Gastroesophageal sphincter (tissue), 4 donors: ENCODE measurements at regions not wholly inside any gene's neighbourhood (a gene's known extent, or its start where the extent isn't known, plus 50 kb on each side); places are given as distances from the start of the nearest gene placed in this dataset.

Experiments
- ATAC-seq: fragments of 150-250 bp; one replicate; pipeline ENCODE4 v1.9.1; 2016; ENCODE audit warnings: mild to moderate bottlenecking, moderate library complexity
- H3K27ac ChIP-seq, 4 donors: fragments of 200-600 bp; sonication (generic) in 3 of 4; 1 replicate in 3 of 4; 2 replicates in 1 of 4; pipeline ENCODE4 v1.5.1; 2016 to 2019
- H3K27me3 ChIP-seq: fragments of 200-600 bp; sonication (generic); one replicate; pipeline ENCODE4 v1.5.1; 2019
- H3K36me3 ChIP-seq, 2 donors: fragments of 200-600 bp; sonication (generic); one replicate each; pipeline ENCODE4 v1.5.1; 2019; ENCODE audit warnings: control low read depth in 1 of 2
- H3K4me1 ChIP-seq, 3 donors: fragments of 200-600 bp; sonication (generic); 1 replicate in 2 of 3; 2 replicates in 1 of 3; pipeline ENCODE4 v1.5.1; 2016 to 2019; ENCODE audit warnings: control low read depth in 2 of 3
- H3K4me3 ChIP-seq, 2 donors: fragments of 200-600 bp; sonication (generic); one replicate each; pipeline ENCODE4 v1.5.1; 2019; ENCODE audit warnings: mild to moderate bottlenecking in 1 of 2, moderate library complexity in 1 of 2
- H3K9me3 ChIP-seq, 3 donors: fragments of 200-600 bp; sonication (generic); one replicate each; pipeline ENCODE4 v1.5.1; 2017 to 2019; ENCODE audit warnings: control low read depth in 2 of 3
- EP300 ChIP-seq: sonication (generic); formaldehyde crosslinking; IDR thresholded peaks from one replicate; pipeline ENCODE4 v1.6.1; 2017; ENCODE audit warnings: antibody characterized with exemption, mild to moderate bottlenecking
- POLR2A ChIP-seq, 2 donors: fragments of 450-650 bp; IDR thresholded peaks; one replicate each; pipeline ENCODE4 v1.6.1; 2017; ENCODE audit warnings: antibody characterized with exemption in 2 of 2, mild to moderate bottlenecking in 2 of 2, moderate library complexity in 1 of 2
- POLR2AphosphoS5 ChIP-seq: sonication (generic); formaldehyde crosslinking; IDR thresholded peaks from one replicate; pipeline ENCODE4 v1.6.1; 2017; ENCODE audit warnings: antibody characterized with exemption
- WGBS, 2 donors: methylation state at CpG; one replicate each; pipeline ENCODE4 v1.1.5; 2018; ENCODE audit warnings: low coverage in 1 of 2; 5-methylcytosine and 5-hydroxymethylcytosine counted together
- TF ChIP-seq, protein P1 (sequence below), 4 experiments: fragments of 200-600 bp in 2 of 4; fragments of 450-650 bp in 2 of 4; sonication (generic) in 1 of 4; IDR thresholded peaks; one replicate each; pipeline ENCODE4 v1.5.1; 2017 to 2019; ENCODE audit warnings: antibody characterized with exemption in 4 of 4, mild to moderate bottlenecking in 2 of 4, moderate library complexity in 2 of 4

DNA sequence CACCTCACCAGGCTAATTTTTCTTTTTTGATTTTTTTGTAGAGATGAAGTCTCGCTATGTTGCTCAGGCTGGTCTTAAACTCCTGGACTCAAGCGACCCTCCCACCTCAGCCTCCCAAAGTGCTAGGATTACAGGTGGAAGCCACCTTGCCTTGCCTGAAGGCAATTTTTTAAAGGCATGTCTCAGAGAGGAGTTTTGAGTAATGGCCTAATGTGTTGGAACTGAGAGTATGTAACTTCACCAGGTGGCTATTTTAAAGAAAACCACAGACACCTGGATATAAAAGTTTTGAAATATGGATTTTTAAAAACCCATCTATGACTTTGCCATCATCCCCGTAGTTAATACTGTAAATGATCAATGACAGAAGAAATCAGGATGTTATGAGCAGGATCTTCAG is 119.8 kb upstream of the ATP8B1 start:
- ATAC-seq: no peak
- Histone ChIP-seq H3K4me1 (no peaks in the 10 kb centered on the region), H3K9me3 (no peaks in the 10 kb centered on the region), H3K36me3 (no peaks in the 10 kb centered on the region), H3K4me3 (no peak overlapping the region), H3K27ac (no peak overlapping the region), H3K27me3 (no peaks in the 10 kb centered on the region)
- TF ChIP-seq, protein P1, sequence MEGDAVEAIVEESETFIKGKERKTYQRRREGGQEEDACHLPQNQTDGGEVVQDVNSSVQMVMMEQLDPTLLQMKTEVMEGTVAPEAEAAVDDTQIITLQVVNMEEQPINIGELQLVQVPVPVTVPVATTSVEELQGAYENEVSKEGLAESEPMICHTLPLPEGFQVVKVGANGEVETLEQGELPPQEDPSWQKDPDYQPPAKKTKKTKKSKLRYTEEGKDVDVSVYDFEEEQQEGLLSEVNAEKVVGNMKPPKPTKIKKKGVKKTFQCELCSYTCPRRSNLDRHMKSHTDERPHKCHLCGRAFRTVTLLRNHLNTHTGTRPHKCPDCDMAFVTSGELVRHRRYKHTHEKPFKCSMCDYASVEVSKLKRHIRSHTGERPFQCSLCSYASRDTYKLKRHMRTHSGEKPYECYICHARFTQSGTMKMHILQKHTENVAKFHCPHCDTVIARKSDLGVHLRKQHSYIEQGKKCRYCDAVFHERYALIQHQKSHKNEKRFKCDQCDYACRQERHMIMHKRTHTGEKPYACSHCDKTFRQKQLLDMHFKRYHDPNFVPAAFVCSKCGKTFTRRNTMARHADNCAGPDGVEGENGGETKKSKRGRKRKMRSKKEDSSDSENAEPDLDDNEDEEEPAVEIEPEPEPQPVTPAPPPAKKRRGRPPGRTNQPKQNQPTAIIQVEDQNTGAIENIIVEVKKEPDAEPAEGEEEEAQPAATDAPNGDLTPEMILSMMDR (IDR thresholded peaks at IDR 0.05): no peak
- TF ChIP-seq POLR2A (IDR thresholded peaks at IDR 0.05) (no peak), EP300 (no peak), POLR2AphosphoS5 (no peak)
- WGBS, 2 donors: 71 to 85% methylated on average over 1 to 3 of the region's 3 CpGs

DNA sequence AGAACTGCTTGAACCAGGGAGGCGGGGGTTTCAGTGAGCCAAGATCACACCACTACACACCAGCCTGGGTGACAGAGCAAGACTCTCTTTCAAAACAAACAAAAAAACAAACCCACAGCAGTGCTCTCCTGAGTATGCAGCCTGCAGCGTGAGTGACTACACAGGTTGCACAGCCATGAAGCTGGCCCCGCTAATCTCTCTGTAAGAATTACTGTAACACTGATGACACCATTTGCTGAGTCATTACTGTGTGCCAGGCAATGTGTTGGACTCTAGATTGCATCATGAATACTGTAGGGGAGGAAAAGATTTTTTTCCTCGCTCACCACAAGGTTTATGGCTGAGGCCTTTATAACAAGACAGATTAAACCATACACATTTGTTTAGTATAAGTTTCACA is 118.6 kb upstream of the ATP8B1 start:
- WGBS, 2 donors: 78 to 93% methylated on average over 1 to 3 of the region's 4 CpGs
- Histone ChIP-seq H3K36me3 (no peaks in the 10 kb centered on the region), H3K4me3 (no peak overlapping the region), H3K4me1 (no peaks in the 10 kb centered on the region), H3K9me3 (no peaks in the 10 kb centered on the region), H3K27ac (no peak overlapping the region), H3K27me3 (no peaks in the 10 kb centered on the region)
- TF ChIP-seq POLR2AphosphoS5 (no peak), EP300 (no peak), POLR2A (IDR thresholded peaks at IDR 0.05) (no peak)
- TF ChIP-seq, protein P1 (IDR thresholded peaks at IDR 0.05): no peak
- ATAC-seq: no peak

DNA sequence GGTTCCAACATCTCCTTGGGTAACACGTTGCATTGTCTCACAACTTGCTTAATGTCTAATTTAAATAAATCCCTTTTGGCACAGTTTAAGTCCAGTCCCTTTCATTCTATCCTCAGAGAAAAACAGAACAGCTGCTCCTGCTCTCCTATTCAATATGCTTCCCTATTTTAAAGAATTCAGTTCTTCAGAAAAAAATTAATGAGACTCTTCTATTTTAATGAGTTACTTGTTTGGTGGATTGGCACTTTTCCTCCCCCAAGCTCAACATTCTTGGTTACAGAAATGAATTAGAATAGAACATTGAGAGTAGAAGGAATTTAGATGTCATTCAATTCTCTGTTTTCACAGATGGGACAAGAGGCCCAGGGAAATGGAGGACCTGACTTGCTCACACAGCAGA is 116.9 kb upstream of the ATP8B1 start:
- Histone ChIP-seq H3K36me3 (no peaks in the 10 kb centered on the region), H3K27me3 (no peaks in the 10 kb centered on the region), H3K27ac (no peak overlapping the region), H3K4me1 (peaks cover 0 to 5% (median 0%) of the 10 kb centered on the region in 3 donors), H3K9me3 (no peaks in the 10 kb centered on the region), H3K4me3 (no peak overlapping the region)
- no peak for ATAC-seq
- 43% methylated on average over 1 of the region's 1 CpG for WGBS, 2 donors
- TF ChIP-seq EP300 (no peak), POLR2A (IDR thresholded peaks at IDR 0.05) (no peak), POLR2AphosphoS5 (no peak)
- TF ChIP-seq, protein P1 (IDR thresholded peaks at IDR 0.05): no peak

DNA sequence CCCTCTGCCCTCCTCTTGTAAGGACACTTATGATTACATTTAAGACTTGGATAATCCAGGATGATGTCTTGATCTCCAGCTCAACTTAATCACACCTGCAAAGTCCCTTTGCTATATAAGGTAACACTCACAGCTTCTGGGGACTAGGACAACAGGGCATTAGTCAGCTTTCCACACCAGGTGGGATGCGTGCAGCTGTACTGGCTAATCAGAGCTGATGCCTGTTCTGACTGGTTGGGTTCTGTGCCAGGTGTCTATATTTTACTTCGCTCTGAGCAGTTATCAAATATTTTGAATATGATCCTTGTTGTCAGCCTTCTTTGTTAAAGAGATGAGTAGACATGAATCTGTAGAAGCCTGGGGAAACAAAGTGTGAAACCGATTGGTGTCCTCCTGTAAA is 115.5 kb upstream of the ATP8B1 start:
- Histone ChIP-seq H3K36me3 (no peaks in the 10 kb centered on the region), H3K27ac (no peak overlapping the region), H3K4me1 (peaks cover 0 to 5% (median 0%) of the 10 kb centered on the region in 3 donors), H3K9me3 (no peaks in the 10 kb centered on the region), H3K4me3 (no peak overlapping the region), H3K27me3 (no peaks in the 10 kb centered on the region)
- TF ChIP-seq POLR2A (IDR thresholded peaks at IDR 0.05): no peak
- TF ChIP-seq EP300: no peak
- TF ChIP-seq, protein P1 (IDR thresholded peaks at IDR 0.05): no peak
- WGBS, 2 donors: 73% methylated on average over 3 of the region's 3 CpGs; no CpG with 5 or more reads in 1 of the 2 donors
- no peak for ATAC-seq

DNA sequence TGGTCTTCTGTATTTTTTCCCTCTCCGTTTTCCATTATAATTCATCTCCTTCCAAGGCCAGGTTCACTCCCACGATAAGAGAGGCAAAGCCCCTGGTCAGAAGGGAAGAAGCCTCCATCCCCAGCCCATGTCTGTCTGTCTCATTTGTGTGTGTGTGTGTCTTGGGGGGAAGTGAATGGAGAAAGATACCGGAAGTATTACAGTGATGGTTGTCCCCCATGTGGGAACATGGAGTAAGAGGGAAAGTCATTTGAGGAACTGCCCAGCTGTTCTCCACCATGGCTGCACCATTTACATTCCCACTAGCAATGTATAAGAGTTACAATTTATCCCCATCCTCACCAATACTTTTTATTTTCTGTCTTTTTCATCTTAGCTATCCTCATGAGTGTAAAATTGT is 113.6 kb upstream of the ATP8B1 start:
- WGBS, 2 donors: 77 to 80% methylated on average over 1 to 3 of the region's 3 CpGs
- no peaks in the 10 kb centered on the region for H3K36me3 ChIP-seq
- no peaks in the 10 kb centered on the region for H3K27me3 ChIP-seq
- H3K4me1 ChIP-seq: peaks cover 0 to 5% (median 0%) of the 10 kb centered on the region in 3 donors
- no peaks in the 10 kb centered on the region for H3K9me3 ChIP-seq
- TF ChIP-seq, protein P1 (IDR thresholded peaks at IDR 0.05): no peak
- TF ChIP-seq POLR2AphosphoS5 (no peak), POLR2A (IDR thresholded peaks at IDR 0.05) (no peak), EP300 (no peak)
- no peak for ATAC-seq
- H3K27ac ChIP-seq: no peak overlapping the region
- no peak overlapping the region for H3K4me3 ChIP-seq
